ENCODE measurements at regions not wholly inside any gene's neighbourhood (a gene's known extent, or its start where the extent isn't known, plus 50 kb on each side); places are given as distances from the start of the nearest gene placed in this dataset.

DNA sequence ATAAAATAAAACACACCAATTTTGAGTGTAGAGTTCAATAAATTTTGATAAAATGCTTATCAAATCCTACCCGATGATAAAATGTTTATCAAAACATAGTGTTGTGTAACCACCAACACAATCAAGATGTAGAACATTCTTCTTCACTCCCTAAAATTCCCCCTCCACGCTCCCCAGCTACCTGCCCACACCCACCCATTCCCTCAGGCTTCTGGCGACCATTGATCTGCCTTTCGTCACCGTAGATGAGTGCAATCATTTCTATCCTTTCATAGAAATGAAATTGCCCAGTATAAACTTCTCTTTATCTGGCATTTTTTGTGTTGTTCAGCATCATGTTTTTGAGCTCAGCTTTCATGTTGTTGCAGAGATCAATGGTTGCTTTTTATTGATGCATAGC lies 90.7 kb upstream of the TBX3 start:
- no peak for TF ChIP-seq YY1 (IDR thresholded peaks at IDR 0.05; ENCODE audit: insufficient read depth, insufficient read length)
- TF ChIP-seq ZNF274 (IDR thresholded peaks at IDR 0.05; ENCODE audit: low read depth, low read length) = no peak
- TF ChIP-seq SUZ12 (IDR thresholded peaks at IDR 0.05; ENCODE audit: extremely low read depth, insufficient read depth, insufficient read length) = no peak

All from NT2/D1 (cell line).